ENCODE measurements at regions not wholly inside any gene's neighbourhood (a gene's known extent, or its start where the extent isn't known, plus 50 kb on each side); places are given as distances from the start of the nearest gene placed in this dataset.
"Not testable (repeated sequence)": the region's sequence is repeated elsewhere in the genome, so short reads cannot be mapped to it uniquely, and the experiment has no call there.

- no peak for TF ChIP-seq CTCF (conservative IDR thresholded peaks at IDR 0.05; ENCODE audit: low read depth, low read length)
- H3K4me3 ChIP-seq (ENCODE audit: low read depth, low read length): no peak overlapping the region
- DNase-seq (ENCODE audit: low read depth): no peak
Observed at GRCh38 chr4:42781315-42781714, 111.2 kb upstream of the GRXCR1 start.

- H3K4me3 ChIP-seq (ENCODE audit: low read depth, low read length): no peak overlapping the region
- DNase-seq (ENCODE audit: low read depth): no peak
- no peak for TF ChIP-seq CTCF (conservative IDR thresholded peaks at IDR 0.05; ENCODE audit: low read depth, low read length)
Observed at GRCh38 chr4:42778349-42778748, 114.2 kb upstream of the GRXCR1 start.

- DNase-seq (ENCODE audit: low read depth): no peak
- no peak overlapping the region for H3K4me3 ChIP-seq (ENCODE audit: low read depth, low read length)
- no peak for TF ChIP-seq CTCF (conservative IDR thresholded peaks at IDR 0.05; ENCODE audit: low read depth, low read length)
Observed at GRCh38 chr4:42768125-42768748, 111.3 kb upstream of the ATP8A1 start.

GRCh38 chr4:42767669-42768068, 110.8 kb upstream of the ATP8A1 start:
- no peak for TF ChIP-seq CTCF (conservative IDR thresholded peaks at IDR 0.05; ENCODE audit: low read depth, low read length)
- no peak overlapping the region for H3K4me3 ChIP-seq (ENCODE audit: low read depth, low read length)
- DNase-seq (ENCODE audit: low read depth): no peak

- TF ChIP-seq CTCF (conservative IDR thresholded peaks at IDR 0.05; ENCODE audit: low read depth, low read length): no peak
- no peak for DNase-seq (ENCODE audit: low read depth)
- H3K4me3 ChIP-seq (ENCODE audit: low read depth, low read length): no peak overlapping the region
Observed at GRCh38 chr4:42761804-42762203, 104.9 kb upstream of the ATP8A1 start.

GRCh38 chr4:42754965-42755364, 98.1 kb upstream of the ATP8A1 start:
- not testable (repeated sequence) for DNase-seq (ENCODE audit: low read depth); H3K4me3 ChIP-seq (ENCODE audit: low read depth, low read length)

GRCh38 chr4:42751587-42751986, 94.7 kb upstream of the ATP8A1 start:
- TF ChIP-seq CTCF (conservative IDR thresholded peaks at IDR 0.05; ENCODE audit: low read depth, low read length): no peak
- DNase-seq (ENCODE audit: low read depth): no peak
- no peak overlapping the region for H3K4me3 ChIP-seq (ENCODE audit: low read depth, low read length)
